H1 (cell line): ENCODE measurements at regions not wholly inside any gene's neighbourhood (a gene's known extent, or its start where the extent isn't known, plus 50 kb on each side); places are given as distances from the start of the nearest gene placed in this dataset.

ENCODE experiments used
- CTCF ChIA-PET: fragments of 300-600 bp; sonication (Branson Sonifier 250); formaldehyde crosslinking; loops from one replicate; lab custom pipeline; 2021; ENCODE audit not compliant: partially characterized antibody; lab: Charles Lee
- POLR2A ChIA-PET: fragments of 300-600 bp; sonication (Branson Sonifier 250); formaldehyde crosslinking; loops from one replicate; lab custom pipeline; 2021; ENCODE audit warnings: inconsistent platforms; ENCODE audit not compliant: partially characterized antibody; lab: Charles Lee
- DNase-seq, 2 experiments: peaks; one replicate each; pipeline versions ENCODE4 v3.0.0 to v3.0.0-alpha.2; 2010 to 2022; ENCODE audit warnings: low spot score in 2 of 2, low read depth in 1 of 2, mixed read lengths in 1 of 2
- FAIRE-seq: peaks from 2 replicates; lab custom pipeline; 2011; peaks lifted over from hg19 to GRCh38; lab: Jason Lieb, UNC
- H2AFZ ChIP-seq: 2 replicates; pipeline ENCODE4 v1.8.1; 2012; ENCODE audit warnings: low read length, inconsistent platforms
- H2AK5ac ChIP-seq: 2 replicates; pipeline ENCODE4 v1.6.1; 2013; ENCODE audit warnings: low read depth, low read length
- H2BK120ac ChIP-seq: replicated peaks from 2 replicates; pipeline ENCODE3; 2013; ENCODE audit warnings: low read depth, low read length, inconsistent platforms
- H2BK12ac ChIP-seq: 2 replicates; pipeline ENCODE4 v1.6.1; 2013; ENCODE audit warnings: low read depth, low read length
- H2BK15ac ChIP-seq: 2 replicates; pipeline ENCODE4 v1.6.1; 2013; ENCODE audit warnings: low read length
- H2BK20ac ChIP-seq: 2 replicates; pipeline ENCODE4 v1.6.1; 2013; ENCODE audit warnings: low read length
- H2BK5ac ChIP-seq: 2 replicates; pipeline ENCODE4 v1.6.1; 2013; ENCODE audit warnings: low read depth, low read length
- H3K14ac ChIP-seq: 2 replicates; pipeline ENCODE4 v1.6.1; 2013; ENCODE audit warnings: inconsistent platforms; ENCODE audit not compliant: insufficient read length
- H3K18ac ChIP-seq: 2 replicates; pipeline ENCODE4 v1.6.1; 2013; ENCODE audit warnings: low read length; ENCODE audit errors: extremely low read depth
- H3K23ac ChIP-seq: 2 replicates; pipeline ENCODE4 v1.6.1; 2013; ENCODE audit warnings: inconsistent platforms; ENCODE audit not compliant: insufficient read length
- H3K23me2 ChIP-seq: 2 replicates; pipeline ENCODE4 v1.6.1; 2013; ENCODE audit warnings: low read depth, low read length
- H3K27ac ChIP-seq: 2 replicates; pipeline ENCODE4 v1.6.1; 2011; ENCODE audit warnings: low read depth, low read length, inconsistent platforms
- H3K27me3 ChIP-seq, 4 experiments: replicated peaks in 1 of 4; 1 replicate in 1 of 4; 2 replicates in 3 of 4; pipeline versions ENCODE4 v1.6.1 to v1.8.1; 2011 to 2013; ENCODE audit warnings: low read length in 3 of 4, mild to moderate bottlenecking in 3 of 4, inconsistent platforms in 2 of 4, mixed read lengths in 2 of 4, moderate library complexity in 1 of 4; ENCODE audit not compliant: control insufficient read depth in 3 of 4, insufficient read depth in 3 of 4; ENCODE audit errors: extremely low read depth in 1 of 4
- H3K36me3 ChIP-seq, 4 experiments: 2 replicates each; pipeline versions ENCODE4 v1.6.1 to v1.8.1; 2011 to 2013; ENCODE audit warnings: mild to moderate bottlenecking in 4 of 4, low read length in 3 of 4, moderate library complexity in 2 of 4, control low read depth in 1 of 4, inconsistent platforms in 1 of 4; ENCODE audit not compliant: insufficient read depth in 4 of 4, control insufficient read depth in 2 of 4
- H3K4ac ChIP-seq: replicated peaks from 2 replicates; pipeline ENCODE3; 2013; ENCODE audit warnings: low read length, low read depth, mixed read lengths, inconsistent platforms; ENCODE audit not compliant: insufficient read length
- H3K4me1 ChIP-seq, 4 experiments: replicated peaks in 1 of 4; 1 replicate in 1 of 4; 2 replicates in 3 of 4; pipeline versions ENCODE4 v1.6.1 to v1.8.1; 2011 to 2013; ENCODE audit warnings: low read length in 3 of 4, inconsistent platforms in 2 of 4, mixed read lengths in 1 of 4; ENCODE audit not compliant: insufficient read depth in 4 of 4, control insufficient read depth in 3 of 4
- H3K4me2 ChIP-seq, 2 experiments: 2 replicates each; pipeline versions ENCODE4 v1.6.1 to v1.8.1; 2011 to 2013; ENCODE audit warnings: low read depth in 2 of 2, low read length in 2 of 2, control low read depth in 1 of 2, inconsistent platforms in 1 of 2, mild to moderate bottlenecking in 1 of 2; ENCODE audit not compliant: insufficient read depth in 1 of 2
- H3K4me3 ChIP-seq, 4 experiments: fragments of 200-600, 300-600 bp in 1 of 4; sonication (generic), shearing (Covaris generic), sonication (Bioruptor Twin) in 1 of 4; 2 replicates each; pipeline versions ENCODE4 v1.5.1 to v1.8.1; 2011 to 2016; ENCODE audit warnings: low read length in 4 of 4, low read depth in 3 of 4, control low read depth in 2 of 4, inconsistent platforms in 2 of 4, mild to moderate bottlenecking in 2 of 4, mixed read lengths in 1 of 4, moderate library complexity in 1 of 4; ENCODE audit not compliant: insufficient read depth in 2 of 4; ENCODE audit errors: extremely low read depth in 1 of 4
- H3K56ac ChIP-seq: replicated peaks from 2 replicates; pipeline ENCODE3; 2013; ENCODE audit warnings: low read depth, mild to moderate bottlenecking, mixed read lengths, low read length, inconsistent platforms; ENCODE audit not compliant: insufficient read length
- H3K79me1 ChIP-seq: 2 replicates; pipeline ENCODE4 v1.6.1; 2013; ENCODE audit warnings: low read depth, low read length, control low read depth
- H3K79me2 ChIP-seq, 2 experiments: 2 replicates each; pipeline versions ENCODE4 v1.6.1 to v1.8.1; 2012 to 2013; ENCODE audit warnings: low read length in 2 of 2, mild to moderate bottlenecking in 2 of 2, inconsistent platforms in 1 of 2; ENCODE audit not compliant: insufficient read depth in 2 of 2, control insufficient read depth in 1 of 2
- H3K9ac ChIP-seq, 4 experiments: replicated peaks in 1 of 4; 1 replicate in 1 of 4; 2 replicates in 3 of 4; pipeline versions ENCODE4 v1.6.1 to v1.8.1; 2011 to 2013; ENCODE audit warnings: low read depth in 3 of 4, low read length in 3 of 4, control low read depth in 2 of 4, mild to moderate bottlenecking in 2 of 4, moderate library complexity in 2 of 4, inconsistent platforms in 1 of 4; ENCODE audit errors: extremely low read depth in 1 of 4
- H3K9me3 ChIP-seq, 2 experiments: 2 replicates each; pipeline versions ENCODE4 v1.6.1 to v1.8.1; 2012 to 2013; ENCODE audit warnings: mild to moderate bottlenecking in 2 of 2, moderate library complexity in 2 of 2, control low read depth in 1 of 2, inconsistent platforms in 1 of 2, low read depth in 1 of 2, low read length in 1 of 2, mixed read lengths in 1 of 2; ENCODE audit not compliant: insufficient read depth in 2 of 2
- H4K20me1 ChIP-seq, 2 experiments: replicated peaks in 1 of 2; 2 replicates each; pipeline versions ENCODE3 to v1.8.1; 2011 to 2013; ENCODE audit warnings: inconsistent platforms in 2 of 2, low read length in 2 of 2, mild to moderate bottlenecking in 1 of 2; ENCODE audit not compliant: insufficient read depth in 2 of 2, control insufficient read depth in 1 of 2
- H4K5ac ChIP-seq: 2 replicates; pipeline ENCODE4 v1.6.1; 2013; ENCODE audit warnings: low read length, low read depth, mixed read lengths, inconsistent platforms; ENCODE audit not compliant: insufficient read length
- H4K8ac ChIP-seq: 2 replicates; pipeline ENCODE4 v1.8.0; 2013; ENCODE audit warnings: mild to moderate bottlenecking, moderate library complexity, low read length, inconsistent platforms; ENCODE audit not compliant: insufficient read depth; ENCODE audit errors: extremely low read depth
- H4K91ac ChIP-seq: replicated peaks from 2 replicates; pipeline ENCODE3; 2013; ENCODE audit warnings: low read length, mixed read lengths, inconsistent platforms; ENCODE audit not compliant: insufficient read length
- TCF12 ChIP-seq: IDR thresholded peaks from 2 replicates; pipeline ENCODE4 v1.6.1; 2011; ENCODE audit warnings: low read depth, mild to moderate bottlenecking, low read length
- WGBS, 2 experiments: shearing (Covaris generic) in 1 of 2; methylation state at CpG; one replicate each; pipeline versions ENCODE4 v1.1.6 to v1.1.7; 2013 to 2015; ENCODE audit warnings: low lambda C conversion rate in 2 of 2, mixed read lengths in 2 of 2, inconsistent platforms in 1 of 2, low coverage in 1 of 2, missing lambda C conversion rate in 1 of 2; ENCODE audit not compliant: insufficient replicate concordance in 2 of 2, insufficient coverage in 1 of 2, insufficient read length in 1 of 2; ENCODE audit errors: extremely low coverage in 1 of 2, missing lambda C conversion rate in 1 of 2; 5-methylcytosine and 5-hydroxymethylcytosine counted together
- TF ChIP-seq, protein P1 (sequence below): IDR thresholded peaks from 2 replicates; pipeline ENCODE4 v1.6.1; 2012; ENCODE audit warnings: low read length, inconsistent platforms

DNA sequence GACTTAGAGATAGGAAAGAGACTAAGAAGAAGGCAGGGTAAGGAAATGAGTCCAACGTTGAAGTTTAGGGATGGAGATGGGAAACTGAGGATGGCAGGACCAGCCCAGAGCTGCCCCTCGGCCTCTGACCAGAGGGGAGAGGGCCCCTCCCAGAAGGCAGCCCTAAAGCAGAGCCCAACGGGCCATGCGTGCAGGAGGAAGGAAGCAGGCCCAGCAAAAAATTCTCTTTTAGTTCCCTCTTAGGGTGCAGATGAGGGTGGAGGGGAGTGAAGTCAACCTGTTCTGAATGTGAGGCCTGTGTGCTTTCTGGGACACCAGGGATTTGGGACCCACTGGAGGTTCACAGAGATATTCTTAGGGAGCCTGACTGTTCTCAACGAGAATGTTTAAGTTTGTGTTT lies 225.4 kb downstream of the RHOU start:
- Histone ChIP-seq H2BK5ac (no peak overlapping the region), H3K23ac (no peak overlapping the region), H3K9ac (no peak overlapping the region), H3K18ac (no peak overlapping the region), H2AK5ac (no peak overlapping the region), H3K4me1 (peaks cover 0 to 4% (median 2%) of the 10 kb centered on the region in 4 experiments; a peak in 4 of 7 replicates), H3K27ac (no peak overlapping the region), H4K8ac (no peak overlapping the region), H3K9me3 (no peaks in the 10 kb centered on the region), H3K14ac (no peak overlapping the region), H3K36me3 (no peaks in the 10 kb centered on the region; a peak in 1 of 8 replicates), H3K79me1 (no peaks in the 10 kb centered on the region), H4K5ac (no peak overlapping the region), H3K4me3 (no peak overlapping the region), H2BK120ac (no peak overlapping the region), H3K4ac (no peak overlapping the region), H3K56ac (no peak overlapping the region), H2AFZ (no peak overlapping the region), H2BK12ac (no peak overlapping the region), H2BK20ac (no peak overlapping the region), H3K4me2 (no peak overlapping the region), H4K20me1 (no peaks in the 10 kb centered on the region), H3K27me3 (no peaks in the 10 kb centered on the region), H3K79me2 (no peaks in the 10 kb centered on the region), H4K91ac (no peak overlapping the region), H2BK15ac (no peak overlapping the region), H3K23me2 (no peaks in the 10 kb centered on the region)
- WGBS, 2 experiments = 73% methylated on average over 5 of the region's 5 CpGs; no CpG with 5 or more reads in 1 of the 2 experiments
- FAIRE-seq (no peak), DNase-seq (no peak)
- ChIA-PET CTCF (interaction anchor here (1.6 kb wide), 1 partner anchor 26 kb away, joined by 5 read pairs; no protein-coding TSS in a partner anchor), POLR2A (no interaction called here)
- no peak for TF ChIP-seq TCF12
- TF ChIP-seq, protein P1, sequence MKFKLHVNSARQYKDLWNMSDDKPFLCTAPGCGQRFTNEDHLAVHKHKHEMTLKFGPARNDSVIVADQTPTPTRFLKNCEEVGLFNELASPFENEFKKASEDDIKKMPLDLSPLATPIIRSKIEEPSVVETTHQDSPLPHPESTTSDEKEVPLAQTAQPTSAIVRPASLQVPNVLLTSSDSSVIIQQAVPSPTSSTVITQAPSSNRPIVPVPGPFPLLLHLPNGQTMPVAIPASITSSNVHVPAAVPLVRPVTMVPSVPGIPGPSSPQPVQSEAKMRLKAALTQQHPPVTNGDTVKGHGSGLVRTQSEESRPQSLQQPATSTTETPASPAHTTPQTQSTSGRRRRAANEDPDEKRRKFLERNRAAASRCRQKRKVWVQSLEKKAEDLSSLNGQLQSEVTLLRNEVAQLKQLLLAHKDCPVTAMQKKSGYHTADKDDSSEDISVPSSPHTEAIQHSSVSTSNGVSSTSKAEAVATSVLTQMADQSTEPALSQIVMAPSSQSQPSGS = no peak
